CD4-positive, alpha-beta T cell (primary cell): ENCODE measurements at regions not wholly inside any gene's neighbourhood (a gene's known extent, or its start where the extent isn't known, plus 50 kb on each side); places are given as distances from the start of the nearest gene placed in this dataset.

Source experiments
- ATAC-seq: fragments of 200-7000 bp; cut with Tn5 transposase; one replicate; pipeline ENCODE4 v1.10.0; 2022; ENCODE audit warnings: mild to moderate bottlenecking; ENCODE audit not compliant: poor library complexity
- CTCF ChIA-PET: fragments of 350-600 bp; sonication (Branson Sonifier 250); formaldehyde crosslinking; loops from one replicate; lab custom pipeline; 2021; ENCODE audit warnings: antibody characterized with exemption, inconsistent platforms; lab: Charles Lee
- POLR2A ChIA-PET: fragments of 350-600 bp; sonication (Branson Sonifier 250); formaldehyde crosslinking; loops from one replicate; lab custom pipeline; 2021; ENCODE audit warnings: antibody characterized with exemption, inconsistent platforms; lab: Charles Lee
- DNase-seq, 14 experiments: peaks; one replicate each; pipeline ENCODE4 v3.0.0-alpha.2; 2013 to 2020; ENCODE audit warnings: mixed read lengths in 2 of 14
- H3K27ac ChIP-seq, 2 donors: one replicate each; pipeline versions ENCODE4 v1.5.1 to v1.7.0; 2013; ENCODE audit warnings: low read length in 2 of 2, low read depth in 1 of 2, mild to moderate bottlenecking in 1 of 2
- H3K27me3 ChIP-seq, 2 experiments: 1 replicate in 1 of 2; 2 replicates in 1 of 2; pipeline versions ENCODE4 v1.6.1 to v1.7.0; 2013; ENCODE audit warnings: low read length in 2 of 2, control low read depth in 1 of 2, mild to moderate bottlenecking in 1 of 2, moderate library complexity in 1 of 2; ENCODE audit not compliant: insufficient read depth in 2 of 2, control insufficient read depth in 1 of 2
- H3K36me3 ChIP-seq: one replicate; pipeline ENCODE4 v1.6.1; 2013; ENCODE audit warnings: low read length, control low read depth; ENCODE audit not compliant: insufficient read depth
- H3K4me1 ChIP-seq: one replicate; pipeline ENCODE4 v1.6.1; 2013; ENCODE audit warnings: low read length, control low read depth; ENCODE audit not compliant: insufficient read depth
- H3K4me3 ChIP-seq: one replicate; pipeline ENCODE4 v1.5.1; 2013; ENCODE audit warnings: mild to moderate bottlenecking, low read length, moderate library complexity
- H3K9me3 ChIP-seq, 2 experiments: 1 replicate in 1 of 2; 2 replicates in 1 of 2; pipeline versions ENCODE4 v1.6.1 to v1.7.0; 2013; ENCODE audit warnings: low read length in 2 of 2, mild to moderate bottlenecking in 2 of 2, control low read depth in 1 of 2, moderate library complexity in 1 of 2; ENCODE audit not compliant: control insufficient read depth in 1 of 2, insufficient read depth in 1 of 2
- H3K27ac Mint-ChIP-seq: one replicate; pipeline ENCODE4 v1.8.0; 2020; ENCODE audit warnings: mixed read lengths
- H3K27me3 Mint-ChIP-seq: one replicate; pipeline ENCODE4 v1.8.0; 2021; ENCODE audit warnings: mixed read lengths
- H3K36me3 Mint-ChIP-seq: one replicate; pipeline ENCODE4 v1.8.0; 2021; ENCODE audit warnings: low read depth, mixed read lengths
- H3K4me1 Mint-ChIP-seq: one replicate; pipeline ENCODE4 v1.8.0; 2021; ENCODE audit warnings: low read depth, mixed read lengths
- H3K4me3 Mint-ChIP-seq: one replicate; pipeline ENCODE4 v1.8.0; 2020; ENCODE audit warnings: mild to moderate bottlenecking, mixed read lengths
- H3K9me3 Mint-ChIP-seq: one replicate; pipeline ENCODE4 v1.8.0; 2020; ENCODE audit warnings: mixed read lengths
- intact Hi-C, 2 experiments: fragments of 100-400 bp; cut with DNase I in 1 of 2; cut with micrococcal nuclease in 1 of 2; formaldehyde crosslinking; loops; one replicate each; pipeline versions ENCODE4 v1.15.1 to v1.9.0; 2023 to 2025; cut with DNase I, micrococcal nuclease
- TF ChIP-seq, protein P1 (sequence below): fragments of 200-600 bp; IDR thresholded peaks from one replicate; pipeline ENCODE4 v1.8.0; 2022; ENCODE audit warnings: antibody characterized with exemption, mild to moderate bottlenecking

GRCh38 chr4:102141842-102142241 is 203.4 kb downstream of the SLC39A8 start:
- Mint-ChIP-seq H3K27me3 (no peaks in the 10 kb centered on the region), H3K4me3 (no peak overlapping the region), H3K36me3 (no peaks in the 10 kb centered on the region), H3K4me1 (no peaks in the 10 kb centered on the region), H3K9me3 (no peaks in the 10 kb centered on the region), H3K27ac (no peak overlapping the region)
- H3K27ac ChIP-seq: no peak overlapping the region
- H3K4me3 ChIP-seq: no peak overlapping the region
- H3K9me3 ChIP-seq: no peaks in the 10 kb centered on the region
- ChIA-PET POLR2A (no interaction called here), CTCF (no interaction called here)
- no peaks in the 10 kb centered on the region for H3K4me1 ChIP-seq
- TF ChIP-seq, protein P1, sequence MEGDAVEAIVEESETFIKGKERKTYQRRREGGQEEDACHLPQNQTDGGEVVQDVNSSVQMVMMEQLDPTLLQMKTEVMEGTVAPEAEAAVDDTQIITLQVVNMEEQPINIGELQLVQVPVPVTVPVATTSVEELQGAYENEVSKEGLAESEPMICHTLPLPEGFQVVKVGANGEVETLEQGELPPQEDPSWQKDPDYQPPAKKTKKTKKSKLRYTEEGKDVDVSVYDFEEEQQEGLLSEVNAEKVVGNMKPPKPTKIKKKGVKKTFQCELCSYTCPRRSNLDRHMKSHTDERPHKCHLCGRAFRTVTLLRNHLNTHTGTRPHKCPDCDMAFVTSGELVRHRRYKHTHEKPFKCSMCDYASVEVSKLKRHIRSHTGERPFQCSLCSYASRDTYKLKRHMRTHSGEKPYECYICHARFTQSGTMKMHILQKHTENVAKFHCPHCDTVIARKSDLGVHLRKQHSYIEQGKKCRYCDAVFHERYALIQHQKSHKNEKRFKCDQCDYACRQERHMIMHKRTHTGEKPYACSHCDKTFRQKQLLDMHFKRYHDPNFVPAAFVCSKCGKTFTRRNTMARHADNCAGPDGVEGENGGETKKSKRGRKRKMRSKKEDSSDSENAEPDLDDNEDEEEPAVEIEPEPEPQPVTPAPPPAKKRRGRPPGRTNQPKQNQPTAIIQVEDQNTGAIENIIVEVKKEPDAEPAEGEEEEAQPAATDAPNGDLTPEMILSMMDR: no peak
- no peaks in the 10 kb centered on the region for H3K36me3 ChIP-seq
- DNase-seq (no peak), ATAC-seq (no peak)
- intact Hi-C loops: no loop called here
- H3K27me3 ChIP-seq: no peaks in the 10 kb centered on the region

- no peaks in the 10 kb centered on the region for H3K27me3 Mint-ChIP-seq
- H3K4me3 ChIP-seq: no peak overlapping the region
- DNase-seq (no peak), ATAC-seq (no peak)
- H3K9me3 ChIP-seq: no peaks in the 10 kb centered on the region
- no peak overlapping the region for H3K27ac ChIP-seq
- no peak overlapping the region for H3K4me3 Mint-ChIP-seq
- no peaks in the 10 kb centered on the region for H3K9me3 Mint-ChIP-seq
- no peaks in the 10 kb centered on the region for H3K4me1 ChIP-seq
- H3K4me1 Mint-ChIP-seq: no peaks in the 10 kb centered on the region
- intact Hi-C loops: no loop called here
- no peaks in the 10 kb centered on the region for H3K36me3 ChIP-seq
- ChIA-PET POLR2A (no interaction called here), CTCF (no interaction called here)
- TF ChIP-seq, protein P1: no peak
- H3K36me3 Mint-ChIP-seq: no peaks in the 10 kb centered on the region
- H3K27ac Mint-ChIP-seq: no peak overlapping the region
- H3K27me3 ChIP-seq: no peaks in the 10 kb centered on the region
Measured at GRCh38 chr4:102139932-102140331, 205.3 kb downstream of the SLC39A8 start.

GRCh38 chr4:102139132-102139573 is 206.1 kb downstream of the SLC39A8 start:
- no peaks in the 10 kb centered on the region for H3K27me3 ChIP-seq
- H3K4me3 Mint-ChIP-seq: no peak overlapping the region
- POLR2A ChIA-PET: no interaction called here
- CTCF ChIA-PET: no interaction called here
- DNase-seq: no peak
- H3K4me1 ChIP-seq: no peaks in the 10 kb centered on the region
- H3K9me3 Mint-ChIP-seq: no peaks in the 10 kb centered on the region
- H3K36me3 ChIP-seq: no peaks in the 10 kb centered on the region
- ATAC-seq: no peak
- no peak overlapping the region for H3K27ac ChIP-seq
- H3K9me3 ChIP-seq: no peaks in the 10 kb centered on the region
- TF ChIP-seq, protein P1: no peak
- intact Hi-C loops: no loop called here
- H3K27ac Mint-ChIP-seq: no peak overlapping the region
- H3K4me1 Mint-ChIP-seq: no peaks in the 10 kb centered on the region
- H3K27me3 Mint-ChIP-seq: no peaks in the 10 kb centered on the region
- H3K4me3 ChIP-seq: no peak overlapping the region
- no peaks in the 10 kb centered on the region for H3K36me3 Mint-ChIP-seq
